Liver (tissue), 3 donors: ENCODE measurements at regions not wholly inside any gene's neighbourhood (a gene's known extent, or its start where the extent isn't known, plus 50 kb on each side); places are given as distances from the start of the nearest gene placed in this dataset.

Experiments used
- EGR1 ChIP-seq, 2 donors: IDR thresholded peaks; 2 replicates each; pipeline ENCODE4 v1.6.1; 2016 to 2018; ENCODE audit warnings: antibody characterized with exemption in 2 of 2, low read depth in 2 of 2
- HNF4G ChIP-seq: IDR thresholded peaks from 2 replicates; pipeline ENCODE4 v1.6.1; 2016; ENCODE audit warnings: antibody characterized with exemption
- JUND ChIP-seq, 2 donors: IDR thresholded peaks; 2 replicates each; pipeline ENCODE4 v1.6.1; 2016; ENCODE audit warnings: antibody characterized with exemption in 2 of 2
- RAD21 ChIP-seq, 2 donors: IDR thresholded peaks; 2 replicates each; pipeline ENCODE4 v1.6.1; 2016; ENCODE audit warnings: antibody characterized with exemption in 2 of 2, mild to moderate bottlenecking in 2 of 2
- SP1 ChIP-seq: IDR thresholded peaks from 2 replicates; pipeline ENCODE4 v1.6.1; 2018; ENCODE audit warnings: antibody characterized with exemption, mild to moderate bottlenecking
- TAF1 ChIP-seq: conservative IDR thresholded peaks from 2 replicates; pipeline ENCODE4 v1.6.1; 2016; ENCODE audit warnings: antibody characterized with exemption, mild to moderate bottlenecking
- TF ChIP-seq, protein P1 (sequence below): fragments of 150-350 bp; IDR thresholded peaks from 2 replicates; pipeline ENCODE4 v1.5.1; 2017; ENCODE audit warnings: improper control_type of control experiment, low read depth, low read length; ENCODE audit not compliant: missing input control
- donor health status: healthy.
- donor health status: healthy.

DNA sequence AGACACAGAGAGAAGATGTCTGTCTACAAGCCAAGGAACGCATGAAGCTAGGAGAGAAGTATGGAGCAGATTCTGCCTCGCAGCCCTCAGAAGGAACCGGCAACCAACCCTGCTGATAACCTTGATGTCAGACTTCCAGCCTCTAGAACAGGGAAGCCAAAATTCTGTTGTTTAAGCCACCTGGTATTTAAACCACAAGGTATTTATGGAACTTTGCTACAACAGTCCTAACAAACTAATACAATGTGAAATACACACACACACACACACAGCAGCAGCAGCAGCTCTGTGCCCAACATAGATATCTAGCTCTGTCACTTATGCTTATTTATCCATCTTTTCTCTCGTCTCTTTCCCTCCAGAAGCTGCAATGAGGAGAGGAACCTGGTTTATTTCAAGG, 400.0 kb downstream of the ETS1 start:
- no peak for TF ChIP-seq TAF1
- TF ChIP-seq, protein P1, sequence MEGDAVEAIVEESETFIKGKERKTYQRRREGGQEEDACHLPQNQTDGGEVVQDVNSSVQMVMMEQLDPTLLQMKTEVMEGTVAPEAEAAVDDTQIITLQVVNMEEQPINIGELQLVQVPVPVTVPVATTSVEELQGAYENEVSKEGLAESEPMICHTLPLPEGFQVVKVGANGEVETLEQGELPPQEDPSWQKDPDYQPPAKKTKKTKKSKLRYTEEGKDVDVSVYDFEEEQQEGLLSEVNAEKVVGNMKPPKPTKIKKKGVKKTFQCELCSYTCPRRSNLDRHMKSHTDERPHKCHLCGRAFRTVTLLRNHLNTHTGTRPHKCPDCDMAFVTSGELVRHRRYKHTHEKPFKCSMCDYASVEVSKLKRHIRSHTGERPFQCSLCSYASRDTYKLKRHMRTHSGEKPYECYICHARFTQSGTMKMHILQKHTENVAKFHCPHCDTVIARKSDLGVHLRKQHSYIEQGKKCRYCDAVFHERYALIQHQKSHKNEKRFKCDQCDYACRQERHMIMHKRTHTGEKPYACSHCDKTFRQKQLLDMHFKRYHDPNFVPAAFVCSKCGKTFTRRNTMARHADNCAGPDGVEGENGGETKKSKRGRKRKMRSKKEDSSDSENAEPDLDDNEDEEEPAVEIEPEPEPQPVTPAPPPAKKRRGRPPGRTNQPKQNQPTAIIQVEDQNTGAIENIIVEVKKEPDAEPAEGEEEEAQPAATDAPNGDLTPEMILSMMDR = no peak
- no peak for TF ChIP-seq JUND (IDR thresholded peaks at IDR 0.05)
- TF ChIP-seq HNF4G = no peak
- TF ChIP-seq EGR1 (IDR thresholded peaks at IDR 0.05; ENCODE audit: low read depth in 2 of 2) = no peak
- no peak for TF ChIP-seq SP1
- TF ChIP-seq RAD21 (IDR thresholded peaks at IDR 0.05) = no peak
